Right lobe of liver (tissue), 6 donors: ENCODE measurements at regions not wholly inside any gene's neighbourhood (a gene's known extent, or its start where the extent isn't known, plus 50 kb on each side); places are given as distances from the start of the nearest gene placed in this dataset.

Experiments
- ATAC-seq, 4 donors: fragments of 200-7000 bp; cut with Tn5 transposase; one replicate each; pipeline ENCODE4 v1.9.1; 2020; ENCODE audit warnings: mild to moderate bottlenecking in 4 of 4, moderate library complexity in 4 of 4
- DNase-seq, 3 donors: peaks; one replicate each; pipeline ENCODE4 v3.0.0-alpha.2; 2020
- H3K27ac ChIP-seq, 3 donors: fragments of 200-600 bp; one replicate each; pipeline ENCODE4 v1.8.0; 2022
- H3K27me3 ChIP-seq, 2 donors: fragments of 200-600 bp; one replicate each; pipeline ENCODE4 v1.8.0; 2022
- H3K36me3 ChIP-seq, 4 donors: fragments of 200-600 bp; sonication (generic) in 1 of 4; one replicate each; pipeline versions ENCODE4 v1.5.1 to v1.8.0; 2017 to 2022; ENCODE audit warnings: control low read depth in 1 of 4
- H3K4me1 ChIP-seq, 4 donors: fragments of 200-600 bp; sonication (generic) in 1 of 4; one replicate each; pipeline versions ENCODE4 v1.5.1 to v1.8.0; 2017 to 2022; ENCODE audit warnings: control low read depth in 1 of 4
- H3K4me3 ChIP-seq, 3 donors: fragments of 200-600 bp; one replicate each; pipeline ENCODE4 v1.8.0; 2022
- H3K9me3 ChIP-seq, 4 donors: fragments of 200-600 bp; sonication (generic) in 1 of 4; one replicate each; pipeline versions ENCODE4 v1.5.1 to v1.8.0; 2017 to 2022; ENCODE audit warnings: control low read depth in 1 of 4
- POLR2A ChIP-seq: fragments of 450-650 bp; IDR thresholded peaks from one replicate; pipeline ENCODE4 v1.6.1; 2017; ENCODE audit warnings: antibody characterized with exemption, mild to moderate bottlenecking
- WGBS: methylation state at CpG from one replicate; pipeline ENCODE4 v1.1.6; 2018; ENCODE audit warnings: low coverage, low lambda C conversion rate; ENCODE audit not compliant: insufficient coverage; ENCODE audit errors: missing lambda C conversion rate; 5-methylcytosine and 5-hydroxymethylcytosine counted together
- intact Hi-C, 2 donors: fragments of 100-400 bp; cut with DNase I; formaldehyde crosslinking; loops; one replicate each; pipeline versions ENCODE4 v1.11.2 to v1.14.1; 2022
- TF ChIP-seq, protein P1 (sequence below), 4 donors: fragments of 200-600 bp in 3 of 4; fragments of 450-650 bp in 1 of 4; IDR thresholded peaks; one replicate each; pipeline versions ENCODE4 v1.5.1 to v1.8.0; 2016 to 2022; ENCODE audit warnings: antibody characterized with exemption in 4 of 4, mild to moderate bottlenecking in 2 of 4
- donor health status: DM: no; HTN: yes; CAD: no.
- donor health status: DM: no; HTN: no; CAD: no.
- donor health status: DM: no; HTN: no; CAD: no.
- donor health status: DM: no; HTN: yes; CAD: no.
- donor health status: DM: no; HTN: yes; CAD: no.

DNA sequence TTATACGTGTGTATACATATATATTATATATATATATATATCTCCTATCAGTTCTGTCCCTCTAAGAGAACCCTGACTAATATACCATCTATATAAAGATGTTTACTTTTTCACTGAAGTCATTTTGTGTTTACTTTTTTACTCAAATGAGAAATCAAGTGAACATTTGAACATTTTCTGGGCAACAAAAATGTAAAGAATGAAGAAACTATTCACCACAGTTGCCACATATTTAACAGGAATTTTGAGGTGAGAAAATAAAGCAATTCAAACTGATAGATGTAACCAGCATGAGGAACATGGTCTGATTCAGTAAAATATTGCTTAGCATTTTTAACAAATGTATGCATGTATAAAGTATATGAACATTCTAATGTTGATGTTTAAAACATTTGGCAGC is 299.2 kb upstream of the KLHL1 start:
- no peak for TF ChIP-seq POLR2A
- TF ChIP-seq, protein P1, sequence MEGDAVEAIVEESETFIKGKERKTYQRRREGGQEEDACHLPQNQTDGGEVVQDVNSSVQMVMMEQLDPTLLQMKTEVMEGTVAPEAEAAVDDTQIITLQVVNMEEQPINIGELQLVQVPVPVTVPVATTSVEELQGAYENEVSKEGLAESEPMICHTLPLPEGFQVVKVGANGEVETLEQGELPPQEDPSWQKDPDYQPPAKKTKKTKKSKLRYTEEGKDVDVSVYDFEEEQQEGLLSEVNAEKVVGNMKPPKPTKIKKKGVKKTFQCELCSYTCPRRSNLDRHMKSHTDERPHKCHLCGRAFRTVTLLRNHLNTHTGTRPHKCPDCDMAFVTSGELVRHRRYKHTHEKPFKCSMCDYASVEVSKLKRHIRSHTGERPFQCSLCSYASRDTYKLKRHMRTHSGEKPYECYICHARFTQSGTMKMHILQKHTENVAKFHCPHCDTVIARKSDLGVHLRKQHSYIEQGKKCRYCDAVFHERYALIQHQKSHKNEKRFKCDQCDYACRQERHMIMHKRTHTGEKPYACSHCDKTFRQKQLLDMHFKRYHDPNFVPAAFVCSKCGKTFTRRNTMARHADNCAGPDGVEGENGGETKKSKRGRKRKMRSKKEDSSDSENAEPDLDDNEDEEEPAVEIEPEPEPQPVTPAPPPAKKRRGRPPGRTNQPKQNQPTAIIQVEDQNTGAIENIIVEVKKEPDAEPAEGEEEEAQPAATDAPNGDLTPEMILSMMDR (IDR thresholded peaks at IDR 0.05), result no peak
- 70% methylated on average over 1 of the region's 1 CpG for WGBS

DNA sequence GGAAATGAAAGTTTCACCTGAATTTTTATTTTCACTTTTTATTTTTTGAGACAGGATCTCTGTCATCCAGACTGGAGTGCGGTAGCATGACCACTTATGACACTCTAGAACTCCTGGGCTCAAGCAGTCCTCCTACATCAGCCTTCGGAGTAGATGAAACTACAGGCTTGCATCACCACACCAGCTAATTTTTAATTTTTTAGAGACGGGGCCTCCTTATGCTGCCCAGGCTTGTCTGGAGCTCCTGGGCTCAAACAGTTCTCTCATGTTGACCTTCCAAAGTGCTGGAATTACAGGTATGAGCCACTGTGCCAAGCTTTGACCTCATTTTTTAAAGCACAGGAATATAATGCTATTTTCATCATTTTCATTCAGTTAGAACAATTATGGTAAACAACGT is 297.0 kb upstream of the KLHL1 start:
- TF ChIP-seq, protein P1 (IDR thresholded peaks at IDR 0.05), result no peak
- no peak for TF ChIP-seq POLR2A
- no peak overlapping the region for H3K27ac ChIP-seq
- ATAC-seq, result peak; percentile 74 to 98 (median 92)
- H3K4me3 ChIP-seq, result no peak overlapping the region
- intact Hi-C loops, result no loop called here
- no peak for DNase-seq
- peaks cover 0 to 3% (median 0%) of the 10 kb centered on the region in 4 donors for H3K4me1 ChIP-seq
- H3K36me3 ChIP-seq, result no peaks in the 10 kb centered on the region
- 23% methylated on average over 4 of the region's 4 CpGs for WGBS
- no peaks in the 10 kb centered on the region for H3K9me3 ChIP-seq
- H3K27me3 ChIP-seq, result no peaks in the 10 kb centered on the region

More for the DNA sequence above, 299.2 kb upstream of the KLHL1 start:
- Histone ChIP-seq H3K4me3 (no peak overlapping the region), H3K36me3 (no peaks in the 10 kb centered on the region), H3K4me1 (peaks cover 0 to 3% (median 0%) of the 10 kb centered on the region in 4 donors), H3K27me3 (no peaks in the 10 kb centered on the region), H3K27ac (no peak overlapping the region), H3K9me3 (no peaks in the 10 kb centered on the region)
- intact Hi-C loops, result no loop called here
- no peak for DNase-seq
- no peak for ATAC-seq

DNA sequence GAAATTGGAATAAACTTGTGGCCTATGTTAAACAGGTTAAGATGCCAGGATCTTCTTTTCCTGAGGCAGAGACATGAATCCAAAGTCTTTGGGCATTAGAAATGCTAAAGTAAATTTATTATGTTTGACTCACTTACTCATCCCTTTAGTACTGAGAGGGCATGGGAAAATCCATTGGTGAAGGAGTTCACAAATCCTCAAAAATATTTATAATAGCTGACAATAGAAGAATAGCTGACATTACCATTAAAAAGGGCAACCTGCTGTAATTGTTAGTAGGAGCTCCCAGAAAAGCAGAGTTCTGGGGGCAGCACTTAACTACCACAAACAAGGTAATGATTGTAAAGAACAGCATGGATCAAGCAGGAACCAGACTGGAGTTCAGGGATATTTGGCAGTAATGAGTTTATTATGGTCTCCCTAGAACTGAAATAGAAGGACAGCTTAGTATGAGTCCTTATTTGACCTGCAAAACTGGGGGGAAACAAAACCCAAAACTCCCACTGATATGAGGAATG is 285.8 kb upstream of the KLHL1 start:
- Histone ChIP-seq H3K9me3 (no peaks in the 10 kb centered on the region), H3K27ac (no peak overlapping the region), H3K27me3 (no peaks in the 10 kb centered on the region), H3K4me3 (no peak overlapping the region), H3K36me3 (no peaks in the 10 kb centered on the region), H3K4me1 (peaks cover 0 to 19% (median 3%) of the 10 kb centered on the region in 4 donors)
- DNase-seq (no peak), ATAC-seq (no peak)
- TF ChIP-seq, protein P1 (IDR thresholded peaks at IDR 0.05), result no peak
- TF ChIP-seq POLR2A, result no peak
- intact Hi-C loops, result no loop called here

DNA sequence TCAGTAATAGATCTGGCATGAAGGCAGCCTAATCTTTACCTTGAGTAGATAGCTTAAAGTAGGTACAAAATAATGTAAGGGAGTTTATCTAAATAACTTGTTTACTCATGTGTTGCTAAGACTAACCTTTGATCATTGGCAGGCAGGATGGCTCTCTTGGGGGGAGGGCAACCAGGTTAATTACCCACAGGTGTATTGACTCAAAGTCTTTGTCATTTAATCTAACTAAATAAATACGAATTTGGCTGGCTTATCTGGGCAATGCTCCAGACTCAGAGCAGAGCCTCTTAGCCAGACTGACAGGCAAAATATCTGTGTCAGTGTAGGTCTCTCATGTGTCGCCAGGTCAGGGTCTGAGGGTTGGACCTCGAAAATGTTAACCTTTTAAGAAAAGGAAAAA is 283.4 kb upstream of the KLHL1 start:
- H3K27me3 ChIP-seq, result no peaks in the 10 kb centered on the region
- WGBS, result 16% methylated on average over 3 of the region's 3 CpGs
- H3K4me3 ChIP-seq, result no peak overlapping the region
- intact Hi-C loops, result no loop called here
- peak; percentile 53 to 91 (median 75) for DNase-seq
- no peaks in the 10 kb centered on the region for H3K36me3 ChIP-seq
- peaks cover 0 to 17% (median 3%) of the 10 kb centered on the region in 4 donors for H3K4me1 ChIP-seq
- H3K9me3 ChIP-seq, result no peaks in the 10 kb centered on the region
- no peak overlapping the region for H3K27ac ChIP-seq
- ATAC-seq, result peak; percentile 97 to 99 (median 98)
- no peak for TF ChIP-seq POLR2A
- TF ChIP-seq, protein P1 (IDR thresholded peaks at IDR 0.05), result no peak

DNA sequence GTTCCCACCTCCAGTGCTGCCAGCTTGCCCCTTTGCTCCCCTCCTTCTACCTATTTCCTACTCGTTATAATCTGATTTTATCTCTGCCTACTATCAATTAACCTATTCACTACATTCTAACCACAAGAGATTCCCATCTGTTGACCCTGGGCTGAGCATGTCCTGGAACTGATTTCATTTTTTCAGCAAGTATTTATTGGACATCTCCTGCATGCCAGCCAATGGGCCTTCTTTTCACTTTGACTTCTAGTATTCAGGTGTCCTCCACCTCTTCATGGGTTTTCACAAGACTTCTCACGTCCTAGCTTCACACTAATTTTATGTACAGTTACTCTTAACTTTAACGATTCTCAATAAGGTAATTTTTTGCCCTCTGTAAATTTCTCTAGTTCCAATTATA is 282.7 kb upstream of the KLHL1 start:
- no peak for TF ChIP-seq POLR2A
- TF ChIP-seq, protein P1 (IDR thresholded peaks at IDR 0.05), result no peak
- DNase-seq, result no peak
- no peak for ATAC-seq
- H3K27ac ChIP-seq, result no peak overlapping the region
- WGBS, result 39% methylated on average over 3 of the region's 3 CpGs
- peaks cover 0 to 17% (median 3%) of the 10 kb centered on the region in 4 donors for H3K4me1 ChIP-seq
- no peaks in the 10 kb centered on the region for H3K36me3 ChIP-seq
- no peaks in the 10 kb centered on the region for H3K9me3 ChIP-seq
- H3K27me3 ChIP-seq, result no peaks in the 10 kb centered on the region
- intact Hi-C loops, result no loop called here
- no peak overlapping the region for H3K4me3 ChIP-seq
